LoVo (cell line): ENCODE measurements at regions not wholly inside any gene's neighbourhood (a gene's known extent, or its start where the extent isn't known, plus 50 kb on each side); places are given as distances from the start of the nearest gene placed in this dataset.

Source experiments
- DNase-seq: peaks from one replicate; pipeline ENCODE4 v3.0.0-alpha.2; 2016; ENCODE audit warnings: low spot score

GRCh38 chr10:88023676-88024075, 160.3 kb downstream of the PTEN start:
- no peak for DNase-seq

- DNase-seq, result no peak
Observed at GRCh38 chr10:88026031-88026430, 162.6 kb downstream of the PTEN start.

GRCh38 chr10:88027570-88027969, 164.1 kb downstream of the PTEN start:
- no peak for DNase-seq

GRCh38 chr10:88028072-88028471, 164.6 kb downstream of the PTEN start:
- no peak for DNase-seq

GRCh38 chr10:88028654-88029053, 165.2 kb downstream of the PTEN start:
- DNase-seq, result peak; percentile 76

GRCh38 chr10:88032566-88032965, 169.1 kb downstream of the PTEN start:
- DNase-seq, result no peak

- DNase-seq, result no peak
Observed at GRCh38 chr10:88033385-88033784, 170.0 kb downstream of the PTEN start.

- no peak for DNase-seq
Observed at GRCh38 chr10:88033793-88034192, 170.4 kb downstream of the PTEN start.

GRCh38 chr10:88036126-88036525, 172.7 kb downstream of the PTEN start:
- no peak for DNase-seq

GRCh38 chr10:88037623-88038022, 174.2 kb downstream of the PTEN start:
- no peak for DNase-seq

GRCh38 chr10:88038268-88038667, 174.8 kb downstream of the PTEN start:
- no peak for DNase-seq

GRCh38 chr10:88039496-88040200, 176.2 kb downstream of the PTEN start:
- no peak for DNase-seq

- no peak for DNase-seq
Observed at GRCh38 chr10:88041243-88042159, 178.1 kb downstream of the PTEN start.

- DNase-seq, result no peak
Observed at GRCh38 chr10:88042160-88043100, 179.0 kb downstream of the PTEN start.

- DNase-seq, result no peak
Observed at GRCh38 chr10:88045096-88045495, 181.7 kb downstream of the PTEN start.

GRCh38 chr10:88045656-88046415, 182.4 kb downstream of the PTEN start:
- DNase-seq, result no peak

GRCh38 chr10:88047579-88047978, 184.2 kb downstream of the PTEN start:
- DNase-seq, result no peak

- DNase-seq, result no peak
Observed at GRCh38 chr10:88048312-88048711, 184.9 kb downstream of the PTEN start.

GRCh38 chr10:88049204-88049603, 185.8 kb downstream of the PTEN start:
- DNase-seq, result no peak

GRCh38 chr10:88057720-88058119, 194.3 kb downstream of the PTEN start:
- DNase-seq, result no peak

GRCh38 chr10:88058750-88059149, 195.3 kb downstream of the PTEN start:
- no peak for DNase-seq
